Fibroblast of lung (primary cell): ENCODE measurements at regions not wholly inside any gene's neighbourhood (a gene's known extent, or its start where the extent isn't known, plus 50 kb on each side); places are given as distances from the start of the nearest gene placed in this dataset.

Experiments
- EZH2 ChIP-seq: IDR thresholded peaks from 2 replicates; pipeline ENCODE4 v1.5.1; 2012; ENCODE audit warnings: low read length, control low read depth, mild to moderate bottlenecking; ENCODE audit errors: missing control alignments
- TF ChIP-seq, protein P1 (sequence below), 2 donors: IDR thresholded peaks in 1 of 2; conservative IDR thresholded peaks in 1 of 2; 1 replicate in 1 of 2; 2 replicates in 1 of 2; pipeline ENCODE4 v1.5.1; 2011 to 2012; ENCODE audit warnings: low read length in 2 of 2, control low read depth in 1 of 2, inconsistent platforms in 1 of 2, low read depth in 1 of 2, mild to moderate bottlenecking in 1 of 2

DNA sequence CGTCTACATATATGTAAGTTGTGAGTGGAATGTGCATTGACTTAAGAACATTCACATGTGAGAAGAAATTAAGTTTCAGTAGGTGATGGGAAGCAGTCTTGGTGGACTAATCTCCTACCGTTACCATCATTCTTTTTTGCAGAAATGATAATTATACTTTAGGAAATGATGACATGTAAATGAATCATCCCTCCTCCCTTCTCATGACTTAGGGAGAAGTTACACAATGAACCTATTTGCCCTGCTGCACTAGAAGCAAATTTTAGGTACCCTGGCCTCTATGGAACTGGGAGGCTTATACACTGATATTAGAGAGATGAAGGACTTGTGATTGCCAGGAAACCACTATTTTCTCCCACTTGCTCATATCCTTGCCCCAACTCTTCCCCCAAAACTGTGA is 214.2 kb downstream of the CALCRL start:
- TF ChIP-seq EZH2: no peak
- TF ChIP-seq, protein P1, sequence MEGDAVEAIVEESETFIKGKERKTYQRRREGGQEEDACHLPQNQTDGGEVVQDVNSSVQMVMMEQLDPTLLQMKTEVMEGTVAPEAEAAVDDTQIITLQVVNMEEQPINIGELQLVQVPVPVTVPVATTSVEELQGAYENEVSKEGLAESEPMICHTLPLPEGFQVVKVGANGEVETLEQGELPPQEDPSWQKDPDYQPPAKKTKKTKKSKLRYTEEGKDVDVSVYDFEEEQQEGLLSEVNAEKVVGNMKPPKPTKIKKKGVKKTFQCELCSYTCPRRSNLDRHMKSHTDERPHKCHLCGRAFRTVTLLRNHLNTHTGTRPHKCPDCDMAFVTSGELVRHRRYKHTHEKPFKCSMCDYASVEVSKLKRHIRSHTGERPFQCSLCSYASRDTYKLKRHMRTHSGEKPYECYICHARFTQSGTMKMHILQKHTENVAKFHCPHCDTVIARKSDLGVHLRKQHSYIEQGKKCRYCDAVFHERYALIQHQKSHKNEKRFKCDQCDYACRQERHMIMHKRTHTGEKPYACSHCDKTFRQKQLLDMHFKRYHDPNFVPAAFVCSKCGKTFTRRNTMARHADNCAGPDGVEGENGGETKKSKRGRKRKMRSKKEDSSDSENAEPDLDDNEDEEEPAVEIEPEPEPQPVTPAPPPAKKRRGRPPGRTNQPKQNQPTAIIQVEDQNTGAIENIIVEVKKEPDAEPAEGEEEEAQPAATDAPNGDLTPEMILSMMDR (conservative IDR thresholded peaks at IDR 0.05 in 1 of 2, IDR thresholded peaks at IDR 0.05 in 1 of 2; ENCODE audit: low read depth in 1 of 2, low read length in 2 of 2): no peak
